CD14-positive monocyte (primary cell): ENCODE measurements at regions not wholly inside any gene's neighbourhood (a gene's known extent, or its start where the extent isn't known, plus 50 kb on each side); places are given as distances from the start of the nearest gene placed in this dataset.

ENCODE experiments used
- DNase-seq, 3 donors: peaks; one replicate each; pipeline ENCODE4 v3.0.0-alpha.2; 2011 to 2022
- H2AFZ ChIP-seq: 2 replicates; pipeline ENCODE4 v1.6.0; 2012; ENCODE audit warnings: mild to moderate bottlenecking, low read depth, low read length, inconsistent platforms; ENCODE audit not compliant: insufficient read depth, poor library complexity, severe bottlenecking
- H3K27ac ChIP-seq, 2 donors: 1 replicate in 1 of 2; 2 replicates in 1 of 2; pipeline ENCODE4 v1.5.1; 2012 to 2013; ENCODE audit warnings: low read length in 2 of 2, control low read depth in 1 of 2, inconsistent platforms in 1 of 2, low read depth in 1 of 2, mild to moderate bottlenecking in 1 of 2
- H3K27me3 ChIP-seq, 2 donors: one replicate each; pipeline versions ENCODE4 v1.6.0 to v1.6.1; 2011 to 2013; ENCODE audit warnings: low read length in 2 of 2; ENCODE audit not compliant: control insufficient read depth in 2 of 2, insufficient read depth in 2 of 2
- H3K36me3 ChIP-seq, 2 donors: replicated peaks in 1 of 2; 1 replicate in 1 of 2; 2 replicates in 1 of 2; pipeline versions ENCODE4 v1.5.1 to v1.6.1; 2012 to 2013; ENCODE audit warnings: low read length in 2 of 2, control low read depth in 1 of 2, inconsistent platforms in 1 of 2, mild to moderate bottlenecking in 1 of 2; ENCODE audit not compliant: insufficient read depth in 2 of 2, control insufficient read depth in 1 of 2
- H3K4me1 ChIP-seq, 2 donors: 1 replicate in 1 of 2; 2 replicates in 1 of 2; pipeline versions ENCODE4 v1.5.1 to v1.6.1; 2012 to 2013; ENCODE audit warnings: low read length in 2 of 2, control low read depth in 1 of 2, inconsistent platforms in 1 of 2, mild to moderate bottlenecking in 1 of 2, moderate library complexity in 1 of 2; ENCODE audit not compliant: insufficient read depth in 2 of 2, control insufficient read depth in 1 of 2
- H3K4me2 ChIP-seq: replicated peaks from 2 replicates; pipeline ENCODE3; 2012; ENCODE audit warnings: low read length, moderate library complexity, mild to moderate bottlenecking; ENCODE audit not compliant: poor library complexity, severe bottlenecking; ENCODE audit errors: extremely low read depth
- H3K4me3 ChIP-seq, 3 experiments: fragments of 200-600 bp in 1 of 3; sonication (generic) in 1 of 3; replicated peaks in 1 of 3; 1 replicate in 2 of 3; 2 replicates in 1 of 3; pipeline ENCODE4 v1.5.1; 2011 to 2013; ENCODE audit warnings: low read length in 3 of 3, mild to moderate bottlenecking in 3 of 3, control low read depth in 2 of 3, low read depth in 2 of 3, inconsistent platforms in 1 of 3, moderate library complexity in 1 of 3
- H3K79me2 ChIP-seq: 2 replicates; pipeline ENCODE4 v1.6.0; 2012; ENCODE audit warnings: mild to moderate bottlenecking, control low read depth, inconsistent platforms, low read length, moderate library complexity; ENCODE audit not compliant: insufficient read depth
- H3K9ac ChIP-seq: 2 replicates; pipeline ENCODE4 v1.6.0; 2017; ENCODE audit warnings: low read length, mild to moderate bottlenecking; ENCODE audit not compliant: insufficient read depth, poor library complexity, severe bottlenecking
- H3K9me3 ChIP-seq, 2 donors: replicated peaks in 1 of 2; 1 replicate in 1 of 2; 2 replicates in 1 of 2; pipeline versions ENCODE4 v1.5.1 to v1.6.1; 2012 to 2013; ENCODE audit warnings: low read length in 2 of 2, control low read depth in 1 of 2; ENCODE audit not compliant: control insufficient read depth in 1 of 2, insufficient read depth in 1 of 2
- H4K20me1 ChIP-seq: 2 replicates; pipeline ENCODE4 v1.6.0; 2012; ENCODE audit warnings: mild to moderate bottlenecking, low read length, control low read depth, moderate library complexity; ENCODE audit not compliant: insufficient read depth
- H3K27ac Mint-ChIP-seq, 7 donors: one replicate each; pipeline ENCODE4 v1.8.0; 2020; ENCODE audit warnings: mild to moderate bottlenecking in 7 of 7, mixed read lengths in 7 of 7, moderate library complexity in 6 of 7, inconsistent platforms in 2 of 7
- H3K27me3 Mint-ChIP-seq, 3 donors: one replicate each; pipeline ENCODE4 v1.8.0; 2021 to 2022; ENCODE audit warnings: low read depth in 3 of 3, mild to moderate bottlenecking in 3 of 3, mixed read lengths in 3 of 3, moderate library complexity in 3 of 3, inconsistent platforms in 1 of 3
- H3K36me3 Mint-ChIP-seq, 2 donors: one replicate each; pipeline ENCODE4 v1.8.0; 2020; ENCODE audit warnings: mixed read lengths in 2 of 2, inconsistent platforms in 1 of 2, mild to moderate bottlenecking in 1 of 2
- H3K4me1 Mint-ChIP-seq: one replicate; pipeline ENCODE4 v1.8.0; 2020; ENCODE audit warnings: mild to moderate bottlenecking, mixed read lengths
- H3K4me3 Mint-ChIP-seq, 2 donors: one replicate each; pipeline ENCODE4 v1.8.0; 2020; ENCODE audit warnings: mild to moderate bottlenecking in 2 of 2, mixed read lengths in 2 of 2, moderate library complexity in 1 of 2
- H3K9me3 Mint-ChIP-seq, 7 donors: one replicate each; pipeline ENCODE4 v1.8.0; 2020 to 2022; ENCODE audit warnings: mixed read lengths in 7 of 7, mild to moderate bottlenecking in 6 of 7, moderate library complexity in 6 of 7, inconsistent platforms in 2 of 7
- CTCF ChIP-seq: fragments of 200-600 bp; IDR thresholded peaks from one replicate; pipeline ENCODE4 v1.8.0; 2022; ENCODE audit warnings: antibody characterized with exemption, mild to moderate bottlenecking
- WGBS: methylation state at CpG from one replicate; pipeline ENCODE4 v1.1.5; 2013; ENCODE audit warnings: missing lambda C conversion rate; ENCODE audit not compliant: insufficient coverage; 5-methylcytosine and 5-hydroxymethylcytosine counted together
- intact Hi-C, 2 donors: fragments of 100-400 bp; cut with micrococcal nuclease; formaldehyde crosslinking; loops; one replicate each; pipeline versions ENCODE4 v1.15.0 to v1.15.1; 2023

- H3K4me1 Mint-ChIP-seq: no peaks in the 10 kb centered on the region
- intact Hi-C loops: no loop called here
- no peaks in the 10 kb centered on the region for H3K27me3 ChIP-seq
Observed at GRCh38 chr1:189779034-189779433, 698.6 kb downstream of the BRINP3 start.

GRCh38 chr1:189782295-189782694 lies 695.4 kb downstream of the BRINP3 start:
- peaks cover 0 to 1% (median 0%) of the 10 kb centered on the region in 3 donors for H3K27me3 Mint-ChIP-seq
- no peak overlapping the region for H3K4me2 ChIP-seq
- DNase-seq: no peak
- intact Hi-C loops: no loop called here
- no peaks in the 10 kb centered on the region for H3K4me1 ChIP-seq
- no peak for TF ChIP-seq CTCF
- no peaks in the 10 kb centered on the region for H3K36me3 Mint-ChIP-seq
- H3K27me3 ChIP-seq: no peaks in the 10 kb centered on the region
- H3K9me3 Mint-ChIP-seq: peaks cover 0 to 10% (median 0%) of the 10 kb centered on the region in 7 donors
- no peaks in the 10 kb centered on the region for H3K79me2 ChIP-seq
- H3K27ac Mint-ChIP-seq: no peak overlapping the region
- H2AFZ ChIP-seq: no peak overlapping the region
- H3K4me1 Mint-ChIP-seq: no peaks in the 10 kb centered on the region
- no peaks in the 10 kb centered on the region for H4K20me1 ChIP-seq
- 61% methylated on average over 2 of the region's 2 CpGs for WGBS
- H3K4me3 ChIP-seq: no peak overlapping the region
- no peak overlapping the region for H3K4me3 Mint-ChIP-seq
- H3K9me3 ChIP-seq: no peaks in the 10 kb centered on the region
- H3K36me3 ChIP-seq: no peaks in the 10 kb centered on the region
- no peak overlapping the region for H3K27ac ChIP-seq
- no peak overlapping the region for H3K9ac ChIP-seq

More at GRCh38 chr1:189779034-189779433, 698.6 kb downstream of the BRINP3 start:
- Histone ChIP-seq H2AFZ (no peak overlapping the region), H3K9ac (no peak overlapping the region), H3K4me3 (no peak overlapping the region), H3K79me2 (no peaks in the 10 kb centered on the region), H3K4me1 (no peaks in the 10 kb centered on the region), H3K4me2 (no peak overlapping the region), H4K20me1 (no peaks in the 10 kb centered on the region), H3K36me3 (no peaks in the 10 kb centered on the region), H3K9me3 (no peaks in the 10 kb centered on the region), H3K27ac (no peak overlapping the region)
- H3K4me3 Mint-ChIP-seq: no peak overlapping the region
- no peak overlapping the region for H3K27ac Mint-ChIP-seq
- WGBS: 100% methylated on average over 1 of the region's 1 CpG
- DNase-seq: no peak
- H3K9me3 Mint-ChIP-seq: peaks cover 0 to 8% (median 0%) of the 10 kb centered on the region in 7 donors
- peaks cover 0 to 1% (median 0%) of the 10 kb centered on the region in 3 donors for H3K27me3 Mint-ChIP-seq
- no peak for TF ChIP-seq CTCF
- no peaks in the 10 kb centered on the region for H3K36me3 Mint-ChIP-seq
